SK-N-SH (cell line): ENCODE measurements at regions not wholly inside any gene's neighbourhood (a gene's known extent, or its start where the extent isn't known, plus 50 kb on each side); places are given as distances from the start of the nearest gene placed in this dataset.

Experiments used
- CTCF ChIA-PET: fragments of 300-600, 350-600 bp; formaldehyde crosslinking; extraction: SDS; loops from one replicate; lab custom pipeline; 2021; lab: Yijun Ruan, JAX
- POLR2A ChIA-PET: fragments of 350-600 bp; sonication (Branson Sonifier 250); formaldehyde crosslinking; extraction: SDS; loops from one replicate; lab custom pipeline; 2020; ENCODE audit warnings: antibody characterized with exemption, inconsistent platforms; lab: Yijun Ruan, JAX
- DNase-seq: peaks from one replicate; pipeline ENCODE4 v3.0.0; 2012
- H2AFZ ChIP-seq: fragments of 200-600 bp; sonication (generic); 2 replicates; pipeline ENCODE4 v1.8.1; 2016; ENCODE audit warnings: antibody characterized with exemption, mild to moderate bottlenecking, low read depth
- H3F3A ChIP-seq: fragments of 200-600 bp; sonication (generic); replicated peaks from 2 replicates; pipeline ENCODE3; 2016; ENCODE audit warnings: antibody characterized with exemption, mild to moderate bottlenecking; ENCODE audit not compliant: insufficient read depth
- H3K27ac ChIP-seq, 2 experiments: fragments of 200-500 bp in 1 of 2; fragments of 200-600 bp in 1 of 2; sonication (Bioruptor generic) in 1 of 2; sonication (generic), shearing (Covaris generic) in 1 of 2; 2 replicates each; pipeline versions ENCODE4 v1.5.1 to v1.6.1; 2014 to 2016; ENCODE audit warnings: low read depth in 2 of 2, inconsistent platforms in 1 of 2, low read length in 1 of 2, mild to moderate bottlenecking in 1 of 2, mixed read lengths in 1 of 2
- H3K27me3 ChIP-seq: fragments of 200-600 bp; sonication (generic), shearing (Covaris generic); 2 replicates; pipeline ENCODE4 v1.6.1; 2016; ENCODE audit warnings: mixed run types; ENCODE audit not compliant: insufficient read depth
- H3K36me3 ChIP-seq, 2 experiments: fragments of 200-500 bp in 1 of 2; fragments of 200-600 bp in 1 of 2; sonication (Bioruptor generic) in 1 of 2; sonication (generic) in 1 of 2; replicated peaks in 1 of 2; 2 replicates each; pipeline versions ENCODE3 to v1.5.1; 2014 to 2016; ENCODE audit warnings: low read length in 1 of 2, mild to moderate bottlenecking in 1 of 2; ENCODE audit not compliant: insufficient read depth in 2 of 2, control insufficient read depth in 1 of 2
- H3K4me1 ChIP-seq, 2 experiments: fragments of 200-500 bp in 1 of 2; fragments of 200-600 bp in 1 of 2; sonication (Bioruptor generic) in 1 of 2; sonication (generic), shearing (Covaris generic) in 1 of 2; 2 replicates each; pipeline versions ENCODE4 v1.5.1 to v1.6.1; 2014 to 2016; ENCODE audit warnings: low read depth in 1 of 2, low read length in 1 of 2, mixed run types in 1 of 2; ENCODE audit not compliant: insufficient read depth in 2 of 2, control insufficient read depth in 1 of 2
- H3K4me2 ChIP-seq: fragments of 200-600 bp; sonication (generic), shearing (Covaris generic); 2 replicates; pipeline ENCODE4 v1.6.1; 2017; ENCODE audit warnings: mixed run types
- H3K4me3 ChIP-seq, 2 experiments: fragments of 200-500 bp in 1 of 2; fragments of 200-600 bp in 1 of 2; sonication (Bioruptor generic) in 1 of 2; sonication (generic), shearing (Covaris generic) in 1 of 2; 2 replicates each; pipeline versions ENCODE4 v1.5.1 to v1.8.1; 2014 to 2016; ENCODE audit warnings: low read depth in 2 of 2, inconsistent platforms in 1 of 2, low read length in 1 of 2, mild to moderate bottlenecking in 1 of 2, mixed read lengths in 1 of 2, moderate library complexity in 1 of 2
- H3K79me2 ChIP-seq: fragments of 200-600 bp; sonication (generic); 2 replicates; pipeline ENCODE4 v1.8.1; 2017; ENCODE audit warnings: mild to moderate bottlenecking; ENCODE audit not compliant: insufficient read depth
- H3K9ac ChIP-seq: fragments of 200-600 bp; sonication (generic); 2 replicates; pipeline ENCODE4 v1.6.1; 2017; ENCODE audit warnings: mixed run types
- H3K9me2 ChIP-seq: fragments of 200-600 bp; sonication (generic); 2 replicates; pipeline ENCODE4 v1.6.1; 2017; ENCODE audit warnings: mixed run types
- H3K9me3 ChIP-seq: fragments of 200-600 bp; sonication (generic); 2 replicates; pipeline ENCODE4 v1.6.1; 2017; ENCODE audit warnings: mixed run types, mild to moderate bottlenecking, moderate library complexity
- H4K20me1 ChIP-seq: fragments of 200-600 bp; sonication (generic); 2 replicates; pipeline ENCODE4 v1.6.1; 2017; ENCODE audit warnings: mild to moderate bottlenecking, mixed run types; ENCODE audit not compliant: insufficient read depth
- ELF1 ChIP-seq: IDR thresholded peaks from 2 replicates; pipeline ENCODE4 v1.4.0; 2012
- EP300 ChIP-seq, 2 experiments: IDR thresholded peaks; 2 replicates each; pipeline versions ENCODE4 v1.4.0 to v1.6.1; 2012; ENCODE audit warnings: borderline replicate concordance in 1 of 2, low read depth in 1 of 2, low read length in 1 of 2
- EZH2phosphoT487 ChIP-seq: fragments of 200-600 bp; sonication (generic); IDR thresholded peaks from 2 replicates; pipeline ENCODE4 v1.6.1; 2017; ENCODE audit warnings: low read depth, mixed run types, mild to moderate bottlenecking, antibody characterized with exemption, moderate library complexity, borderline replicate concordance
- FOXJ3 ChIP-seq: sonication (generic); formaldehyde crosslinking; IDR thresholded peaks from 2 replicates; pipeline ENCODE4 v1.5.1; 2020; ENCODE audit warnings: mild to moderate bottlenecking, missing genetic modification reagents
- FOXM1 ChIP-seq: IDR thresholded peaks from 2 replicates; pipeline ENCODE4 v1.4.0; 2012; ENCODE audit warnings: low read depth, mild to moderate bottlenecking
- GATA2 ChIP-seq: sonication (generic); formaldehyde crosslinking; IDR thresholded peaks from 2 replicates; pipeline ENCODE4 v1.5.0; 2020; ENCODE audit warnings: mild to moderate bottlenecking, missing genetic modification reagents
- IRF3 ChIP-seq: fragments of 150-350 bp; IDR thresholded peaks from 2 replicates; pipeline ENCODE4 v1.6.1; 2016; ENCODE audit warnings: mild to moderate bottlenecking, low read depth, low read length
- MAX ChIP-seq: IDR thresholded peaks from 2 replicates; pipeline ENCODE4 v1.4.0; 2012; ENCODE audit warnings: low read depth
- MEF2A ChIP-seq: IDR thresholded peaks from 2 replicates; pipeline ENCODE4 v1.4.0; 2012; ENCODE audit warnings: low read depth, borderline replicate concordance
- MXI1 ChIP-seq: IDR thresholded peaks from 2 replicates; pipeline ENCODE4 v1.6.1; 2012; ENCODE audit warnings: mild to moderate bottlenecking, low read depth, low read length, improper control_type of control experiment
- NFIC ChIP-seq: IDR thresholded peaks from 2 replicates; pipeline ENCODE4 v1.4.0; 2012; ENCODE audit warnings: borderline replicate concordance
- RXRA ChIP-seq: IDR thresholded peaks from 2 replicates; pipeline ENCODE4 v1.4.0; 2012; ENCODE audit warnings: low read depth, mild to moderate bottlenecking, borderline replicate concordance
- SIN3A ChIP-seq: IDR thresholded peaks from 2 replicates; pipeline ENCODE4 v1.6.1; 2012; ENCODE audit warnings: low read depth, mild to moderate bottlenecking, low read length, moderate library complexity, borderline replicate concordance
- SMC3 ChIP-seq: IDR thresholded peaks from 2 replicates; pipeline ENCODE4 v1.6.1; 2012; ENCODE audit warnings: low read depth, low read length, improper control_type of control experiment
- TCF12 ChIP-seq: IDR thresholded peaks from 2 replicates; pipeline ENCODE4 v1.4.0; 2012
- TEAD4 ChIP-seq: IDR thresholded peaks from 2 replicates; pipeline ENCODE4 v1.4.0; 2012; ENCODE audit warnings: mild to moderate bottlenecking, borderline replicate concordance; ENCODE audit not compliant: insufficient read depth
- USF1 ChIP-seq: IDR thresholded peaks from 2 replicates; pipeline ENCODE4 v1.4.0; 2012; ENCODE audit warnings: low read depth, borderline replicate concordance
- USF2 ChIP-seq: fragments of 150-350 bp; IDR thresholded peaks from 2 replicates; pipeline ENCODE4 v1.6.1; 2017; ENCODE audit warnings: antibody characterized with exemption, low read length, low read depth, borderline replicate concordance
- YY1 ChIP-seq: IDR thresholded peaks from 2 replicates; pipeline ENCODE4 v1.4.0; 2012; ENCODE audit warnings: low read depth, mild to moderate bottlenecking
- WGBS: methylation state at CpG from one replicate; pipeline ENCODE4 v1.1.6; 2017; ENCODE audit warnings: low lambda C conversion rate; 5-methylcytosine and 5-hydroxymethylcytosine counted together
- TF ChIP-seq, protein P1 (sequence below): fragments of 200-600 bp; sonication (generic); IDR thresholded peaks from 2 replicates; pipeline ENCODE4 v1.6.1; 2017; ENCODE audit warnings: antibody characterized with exemption, mild to moderate bottlenecking, moderate library complexity

- H4K20me1 ChIP-seq: no peaks in the 10 kb centered on the region
- ChIA-PET CTCF (no interaction called here), POLR2A (no interaction called here)
Measured at GRCh38 chr2:145692971-145693478, 1173.1 kb upstream of the ZEB2 start.

More at GRCh38 chr2:145692971-145693478, 1173.1 kb upstream of the ZEB2 start:
- Histone ChIP-seq H3K4me2 (no peak overlapping the region), H3K27ac (no peak overlapping the region), H3K9me3 (no peaks in the 10 kb centered on the region)
- no peak for TF ChIP-seq IRF3
- no peak for TF ChIP-seq SMC3
- TF ChIP-seq USF2: no peak
- TF ChIP-seq TEAD4: no peak
- TF ChIP-seq, protein P1, sequence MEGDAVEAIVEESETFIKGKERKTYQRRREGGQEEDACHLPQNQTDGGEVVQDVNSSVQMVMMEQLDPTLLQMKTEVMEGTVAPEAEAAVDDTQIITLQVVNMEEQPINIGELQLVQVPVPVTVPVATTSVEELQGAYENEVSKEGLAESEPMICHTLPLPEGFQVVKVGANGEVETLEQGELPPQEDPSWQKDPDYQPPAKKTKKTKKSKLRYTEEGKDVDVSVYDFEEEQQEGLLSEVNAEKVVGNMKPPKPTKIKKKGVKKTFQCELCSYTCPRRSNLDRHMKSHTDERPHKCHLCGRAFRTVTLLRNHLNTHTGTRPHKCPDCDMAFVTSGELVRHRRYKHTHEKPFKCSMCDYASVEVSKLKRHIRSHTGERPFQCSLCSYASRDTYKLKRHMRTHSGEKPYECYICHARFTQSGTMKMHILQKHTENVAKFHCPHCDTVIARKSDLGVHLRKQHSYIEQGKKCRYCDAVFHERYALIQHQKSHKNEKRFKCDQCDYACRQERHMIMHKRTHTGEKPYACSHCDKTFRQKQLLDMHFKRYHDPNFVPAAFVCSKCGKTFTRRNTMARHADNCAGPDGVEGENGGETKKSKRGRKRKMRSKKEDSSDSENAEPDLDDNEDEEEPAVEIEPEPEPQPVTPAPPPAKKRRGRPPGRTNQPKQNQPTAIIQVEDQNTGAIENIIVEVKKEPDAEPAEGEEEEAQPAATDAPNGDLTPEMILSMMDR: no peak
- TF ChIP-seq ELF1: no peak
- no peak for TF ChIP-seq SIN3A
- TF ChIP-seq NFIC: no peak
- no peak for TF ChIP-seq MEF2A
- TF ChIP-seq EP300 (IDR thresholded peaks at IDR 0.05; ENCODE audit: borderline replicate concordance in 1 of 2, low read depth in 1 of 2, low read length in 1 of 2): no peak
- no peak for TF ChIP-seq MXI1
- no peak for TF ChIP-seq MAX
- no peak for TF ChIP-seq RXRA
- TF ChIP-seq FOXM1: no peak
- TF ChIP-seq YY1: no peak
- TF ChIP-seq FOXJ3: no peak
- no peak for TF ChIP-seq USF1
- TF ChIP-seq EZH2phosphoT487: no peak
- TF ChIP-seq GATA2: no peak
- TF ChIP-seq TCF12: no peak
- TF ChIP-seq, all 33 proteins: peak for 0
- no peaks in the 10 kb centered on the region for H3K9me2 ChIP-seq
- H3K36me3 ChIP-seq: no peaks in the 10 kb centered on the region
- no peak overlapping the region for H3K9ac ChIP-seq
- WGBS: 81% methylated on average over 3 of the region's 3 CpGs
- no peaks in the 10 kb centered on the region for H3K79me2 ChIP-seq
- H3K4me3 ChIP-seq: no peak overlapping the region
- H3K27me3 ChIP-seq: no peaks in the 10 kb centered on the region
- no peak overlapping the region for H2AFZ ChIP-seq
- H3K4me1 ChIP-seq: no peaks in the 10 kb centered on the region
- no peaks in the 10 kb centered on the region for H3F3A ChIP-seq
- DNase-seq: no peak
